HG03342 (cell line): ENCODE measurements at regions not wholly inside any gene's neighbourhood (a gene's known extent, or its start where the extent isn't known, plus 50 kb on each side); places are given as distances from the start of the nearest gene placed in this dataset.

Experiments
- ATAC-seq: cut with Tn5 transposase; IDR thresholded peaks from one replicate; pipeline ENCODE4 v1.9.1; 2021; ENCODE audit warnings: mild to moderate bottlenecking, moderate library complexity; ENCODE audit not compliant: unreplicated experiment

GRCh38 chr5:125263356-125263755 lies 516.9 kb upstream of the ZNF608 start:
- ATAC-seq: no peak

DNA sequence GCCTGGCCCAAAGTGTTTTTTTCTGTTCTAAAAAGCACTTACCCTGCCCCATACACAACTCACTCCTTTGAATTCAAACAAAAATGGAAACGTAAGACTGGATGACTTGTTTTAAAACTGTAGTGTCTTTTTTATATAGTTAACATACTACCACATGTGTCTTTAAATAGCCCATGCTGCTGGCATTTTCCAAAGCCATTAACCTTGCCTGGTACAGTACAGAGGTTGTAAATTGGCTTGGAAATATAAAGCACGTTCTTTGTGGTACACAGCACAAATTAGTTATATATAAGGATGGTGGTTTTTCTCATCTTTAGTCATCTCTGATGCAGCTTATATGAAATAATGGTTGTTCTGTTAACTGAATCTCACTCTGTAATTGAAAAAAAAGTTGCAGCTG lies 519.7 kb upstream of the ZNF608 start:
- ATAC-seq: no peak

DNA sequence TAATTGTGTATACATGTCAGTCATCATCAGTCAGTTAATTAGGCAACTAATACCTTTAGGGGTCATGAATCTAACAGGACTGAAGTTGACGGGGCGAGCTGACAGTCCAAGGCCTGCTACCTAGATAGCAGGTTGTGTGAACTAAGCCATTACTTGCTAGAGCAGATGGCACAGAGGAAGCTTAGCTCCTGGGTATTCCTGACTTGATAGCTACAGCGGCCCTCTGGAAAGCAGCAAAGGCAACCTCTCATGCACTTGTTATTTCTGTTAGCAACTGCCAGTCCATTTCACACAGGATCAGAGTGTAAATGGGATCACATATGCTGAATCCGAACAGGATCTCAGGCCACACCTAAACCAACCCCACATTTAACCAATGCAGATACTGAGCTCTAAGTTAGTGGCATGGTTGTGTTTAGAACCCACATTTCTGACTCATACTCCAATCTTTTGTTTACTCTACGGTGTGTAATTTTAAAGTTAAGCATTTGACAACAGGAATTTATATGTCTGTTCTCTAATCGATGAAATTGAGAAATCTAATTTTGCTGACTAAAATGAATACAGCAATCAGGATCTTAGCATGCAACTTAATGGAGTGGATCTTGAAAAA lies 521.3 kb upstream of the ZNF608 start:
- ATAC-seq: no peak

DNA sequence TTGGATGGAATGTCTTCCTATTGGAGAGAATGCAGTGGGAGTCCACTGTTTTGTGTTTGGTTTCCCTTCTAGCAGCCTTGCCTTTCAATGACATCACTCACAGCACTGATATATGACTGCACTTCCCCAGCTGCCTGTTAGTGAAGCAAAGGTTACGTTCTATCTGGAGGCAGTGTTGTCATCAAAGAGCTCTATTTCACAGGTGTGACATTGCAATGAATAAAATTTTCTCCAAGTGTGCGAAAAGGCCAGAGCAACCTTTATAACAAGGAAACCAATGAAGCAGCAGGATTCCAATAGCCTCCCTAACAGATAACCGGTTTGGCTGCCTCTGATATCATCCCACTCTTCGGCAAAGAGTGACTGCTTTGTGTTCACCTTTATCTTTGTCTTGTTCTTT lies 523.5 kb upstream of the ZNF608 start:
- ATAC-seq: no peak

DNA sequence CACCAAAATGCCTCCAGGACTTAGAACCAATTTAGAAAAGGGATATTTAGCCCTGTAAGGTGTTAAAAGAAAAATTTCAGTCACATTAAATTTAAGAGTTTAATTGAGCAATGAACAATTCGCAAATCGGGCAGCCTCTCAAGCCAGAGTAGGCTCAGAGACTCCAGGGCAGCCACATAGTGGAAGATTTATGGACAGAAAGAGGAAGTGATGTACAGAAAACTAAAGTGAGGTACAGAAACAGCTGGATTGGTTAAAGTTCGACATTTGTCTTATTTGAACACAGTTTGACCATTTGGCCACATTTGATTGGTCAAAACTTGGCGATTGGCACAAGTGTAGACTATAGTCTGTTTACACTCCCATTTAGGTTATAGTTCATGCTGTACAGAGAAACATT lies 525.9 kb upstream of the ZNF608 start:
- no peak for ATAC-seq

GRCh38 chr5:125274211-125274610 lies 527.8 kb upstream of the ZNF608 start:
- ATAC-seq: no peak

GRCh38 chr5:125274938-125275724 lies 528.7 kb upstream of the ZNF608 start:
- ATAC-seq: no peak

- no peak for ATAC-seq
Observed at GRCh38 chr5:125275725-125276090, 529.3 kb upstream of the ZNF608 start.

GRCh38 chr5:125276096-125276495 lies 529.7 kb upstream of the ZNF608 start:
- ATAC-seq: no peak

- ATAC-seq: no peak
Observed at GRCh38 chr5:125277494-125278154, 531.2 kb upstream of the ZNF608 start.

DNA sequence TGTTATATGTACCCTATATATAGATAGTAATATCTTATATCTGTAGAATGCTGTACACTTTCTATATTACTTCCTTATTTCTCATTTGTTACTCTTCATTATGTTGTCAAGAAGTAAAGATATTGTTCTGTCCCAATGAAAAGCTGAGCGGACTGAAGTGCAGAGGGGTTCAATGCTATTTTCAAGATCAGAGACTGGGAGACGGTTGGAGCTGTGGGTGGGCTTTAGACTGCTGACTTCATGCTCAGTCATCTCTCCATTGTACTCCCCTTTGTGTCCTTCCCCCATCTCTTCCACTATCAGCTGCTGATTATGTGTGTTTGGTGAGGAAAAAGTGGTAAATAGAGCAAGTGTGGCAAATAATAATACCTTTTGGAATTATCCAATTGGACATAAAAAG lies 532.3 kb upstream of the ZNF608 start:
- no peak for ATAC-seq

DNA sequence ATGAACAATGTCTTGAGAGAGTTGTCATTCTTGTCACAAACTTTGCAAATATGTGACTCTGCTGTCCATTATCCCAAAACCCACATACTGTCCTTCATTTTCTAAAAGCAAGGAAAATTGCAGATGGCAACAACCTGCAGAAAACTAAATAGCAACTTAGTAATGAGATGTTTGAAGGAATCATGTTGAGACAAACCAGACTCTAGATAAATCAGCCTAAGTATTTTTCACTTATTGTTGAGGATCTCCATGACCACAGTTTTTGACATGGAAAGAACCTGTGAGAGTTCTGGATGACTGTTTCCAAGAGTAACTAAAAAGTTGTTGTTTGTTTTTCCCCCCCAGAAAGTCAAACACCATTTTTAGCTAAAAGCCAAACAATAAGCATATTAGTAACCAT lies 535.2 kb upstream of the ZNF608 start:
- ATAC-seq: no peak

- ATAC-seq: no peak
Observed at GRCh38 chr5:125283372-125283771, 536.9 kb upstream of the ZNF608 start.

GRCh38 chr5:125286271-125286670 lies 539.8 kb upstream of the ZNF608 start:
- ATAC-seq: no peak

GRCh38 chr5:125289606-125290005 lies 543.2 kb upstream of the ZNF608 start:
- ATAC-seq: no peak

DNA sequence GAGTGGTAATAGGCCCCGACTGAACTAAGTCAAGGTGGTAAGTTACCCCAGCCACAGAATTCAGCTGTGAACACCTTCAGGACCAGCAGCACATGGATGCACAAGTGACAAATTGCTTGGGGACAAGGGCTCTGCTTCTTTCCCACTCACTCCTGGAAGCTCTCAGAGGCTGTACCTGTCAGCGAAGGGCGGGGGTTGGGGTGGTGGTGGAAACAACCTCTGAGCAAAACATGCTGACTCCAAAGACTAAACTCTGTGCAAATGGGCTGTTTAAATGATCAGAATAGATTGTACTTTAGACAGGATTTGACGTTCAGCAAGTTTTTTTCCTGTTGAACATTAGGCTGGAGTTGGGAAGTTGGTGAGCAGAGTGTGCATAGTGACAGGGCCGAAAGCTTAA lies 544.5 kb upstream of the ZNF608 start:
- no peak for ATAC-seq

DNA sequence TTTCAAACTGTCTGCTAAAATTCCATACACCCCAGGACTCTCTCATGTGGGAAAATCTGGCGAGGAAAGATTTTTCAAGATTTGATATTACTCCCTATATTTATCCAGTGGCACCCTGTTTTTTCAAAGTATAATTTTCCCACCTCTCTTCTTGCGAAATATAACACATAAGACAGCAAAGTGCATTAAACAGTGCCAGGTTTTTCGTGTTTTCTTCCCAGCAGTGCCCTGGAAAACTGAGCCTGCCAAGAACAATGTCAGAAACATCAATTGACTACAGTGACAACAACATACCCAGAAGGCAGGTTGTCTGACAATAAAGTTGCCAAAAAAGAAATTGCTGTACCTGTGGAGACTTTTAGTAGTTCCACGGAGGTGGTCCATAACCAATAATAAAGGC lies 545.0 kb upstream of the ZNF608 start:
- no peak for ATAC-seq

- no peak for ATAC-seq
Observed at GRCh38 chr5:125293223-125293622, 546.8 kb upstream of the ZNF608 start.

GRCh38 chr5:125293726-125294125 lies 547.3 kb upstream of the ZNF608 start:
- ATAC-seq: no peak

DNA sequence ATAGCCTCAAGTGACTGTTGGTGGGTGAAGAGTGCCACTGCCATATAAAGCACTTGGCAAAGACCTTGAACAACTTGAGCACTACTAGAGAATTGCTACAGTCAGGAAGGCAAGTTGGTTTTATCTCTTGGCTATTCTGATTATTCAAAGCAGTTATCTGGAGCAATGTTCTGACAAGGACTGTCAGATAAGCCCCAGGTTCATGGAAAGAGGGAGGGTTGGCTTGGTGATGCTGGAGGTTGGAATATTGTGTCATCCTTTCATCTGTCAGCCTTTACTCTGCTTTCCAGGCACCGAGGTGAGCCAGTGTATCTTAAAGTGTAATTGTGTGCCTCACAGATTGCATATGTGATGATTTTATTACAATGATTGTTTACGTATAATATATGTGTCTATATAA lies 548.4 kb upstream of the ZNF608 start:
- no peak for ATAC-seq

DNA sequence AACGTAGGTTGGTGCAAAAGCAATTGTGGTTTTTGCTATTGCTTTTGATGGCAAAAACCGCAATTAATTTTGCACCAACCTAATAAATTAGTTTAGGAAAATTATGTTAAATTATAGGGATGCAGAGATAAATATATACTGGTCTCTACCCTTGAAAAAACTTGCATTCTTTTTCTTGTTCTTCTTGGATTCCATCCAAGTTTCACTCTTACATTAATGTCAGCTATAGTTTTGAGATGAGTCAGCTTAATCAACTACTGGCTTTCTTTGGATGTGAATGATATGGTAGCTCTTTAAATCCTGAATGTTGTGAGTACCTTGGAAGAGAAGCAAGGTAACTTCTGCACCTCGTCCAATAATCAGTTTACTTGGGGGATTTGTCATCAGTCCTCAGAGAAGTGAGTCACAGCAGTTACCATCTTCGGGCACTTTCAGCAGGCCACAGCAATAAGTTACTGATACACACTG lies 549.0 kb upstream of the ZNF608 start:
- ATAC-seq: no peak

DNA sequence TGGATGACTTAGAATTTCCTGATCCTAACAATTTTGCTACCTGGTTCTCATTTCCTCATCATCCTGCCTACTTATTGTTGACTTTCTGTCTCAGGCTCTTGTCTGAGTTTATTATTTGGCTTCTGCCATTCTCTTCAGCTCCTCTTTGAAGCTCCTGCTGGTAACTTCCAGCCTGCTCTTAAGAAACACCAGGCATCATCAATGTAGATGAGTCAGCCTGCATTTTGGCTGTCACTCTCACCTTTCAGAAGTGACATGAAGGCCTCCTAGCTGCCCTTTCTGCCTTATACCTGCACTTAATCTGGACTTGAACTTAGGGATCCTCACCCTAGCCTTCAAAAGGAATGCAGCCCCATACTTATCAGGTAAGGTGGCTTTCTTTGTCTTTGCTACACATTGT lies 551.8 kb upstream of the ZNF608 start:
- no peak for ATAC-seq
